IMR-90 (cell line): ENCODE measurements at regions not wholly inside any gene's neighbourhood (a gene's known extent, or its start where the extent isn't known, plus 50 kb on each side); places are given as distances from the start of the nearest gene placed in this dataset.
A peak's percentile ranks its signal among the peaks of the same experiment; 100 is the strongest.

Experiments
- ATAC-seq: fragments of 200-7000 bp; cut with Tn5 transposase; 2 replicates; pipeline ENCODE4 v1.9.1; 2020; ENCODE audit warnings: low read depth, mild to moderate bottlenecking, moderate library complexity
- BruUV-seq: library from RNA; stranded (reverse); fragments of 400-500 nt; replicated peaks from 2 replicates; lab custom pipeline; 2021; lab: Mats Ljungman, UMichigan
- CTCF ChIA-PET: fragments of 300-600 bp; formaldehyde crosslinking; extraction: SDS; loops from one replicate; lab custom pipeline; 2021; ENCODE audit warnings: antibody characterized with exemption; lab: Yijun Ruan, JAX
- POLR2A ChIA-PET: fragments of 300-600 bp; sonication (Branson Sonifier 250); formaldehyde crosslinking; loops from one replicate; lab custom pipeline; 2022; ENCODE audit warnings: antibody characterized with exemption; ENCODE audit not compliant: unreplicated experiment; lab: Charles Lee
- DNase-seq: peaks from one replicate; pipeline ENCODE4 v3.0.0; 2013
- H2AFZ ChIP-seq: replicated peaks from 2 replicates; pipeline ENCODE3; 2013; ENCODE audit warnings: low read length, mild to moderate bottlenecking; ENCODE audit not compliant: poor library complexity
- H2AK5ac ChIP-seq: 2 replicates; pipeline ENCODE4 v1.6.1; 2013; ENCODE audit warnings: low read depth, low read length, inconsistent platforms
- H2AK9ac ChIP-seq: replicated peaks from 2 replicates; pipeline ENCODE3; 2013; ENCODE audit warnings: mild to moderate bottlenecking, low read depth, low read length, moderate library complexity; ENCODE audit not compliant: poor library complexity
- H2BK120ac ChIP-seq: 2 replicates; pipeline ENCODE4 v1.6.1; 2013; ENCODE audit warnings: low read depth, low read length, inconsistent platforms
- H2BK15ac ChIP-seq: 3 replicates; pipeline ENCODE4 v1.6.1; 2013; ENCODE audit warnings: low read depth, low read length, inconsistent platforms
- H2BK20ac ChIP-seq: 2 replicates; pipeline ENCODE4 v1.6.1; 2013; ENCODE audit warnings: low read depth, mild to moderate bottlenecking, inconsistent platforms, low read length, moderate library complexity
- H2BK5ac ChIP-seq: 2 replicates; pipeline ENCODE4 v1.6.1; 2013; ENCODE audit warnings: mild to moderate bottlenecking, low read depth, low read length, inconsistent platforms; ENCODE audit not compliant: poor library complexity, severe bottlenecking
- H3K14ac ChIP-seq: replicated peaks from 2 replicates; pipeline ENCODE4 v1.6.1; 2013; ENCODE audit warnings: low read depth, low read length, inconsistent platforms
- H3K18ac ChIP-seq: 2 replicates; pipeline ENCODE4 v1.6.1; 2013; ENCODE audit warnings: low read depth, low read length, control low read depth
- H3K23ac ChIP-seq: 2 replicates; pipeline ENCODE4 v1.6.1; 2013; ENCODE audit warnings: low read depth, low read length, inconsistent platforms
- H3K27ac ChIP-seq: 2 replicates; pipeline ENCODE4 v1.5.1; 2013; ENCODE audit warnings: mild to moderate bottlenecking, control low read depth, low read length; ENCODE audit not compliant: insufficient read depth
- H3K27me3 ChIP-seq: 2 replicates; pipeline ENCODE4 v1.6.1; 2013; ENCODE audit warnings: low read length; ENCODE audit not compliant: control insufficient read depth, insufficient read depth
- H3K36me3 ChIP-seq: 2 replicates; pipeline ENCODE4 v1.6.1; 2013; ENCODE audit warnings: low read length, mixed read lengths; ENCODE audit not compliant: control insufficient read depth, insufficient read depth
- H3K4ac ChIP-seq: 2 replicates; pipeline ENCODE4 v1.6.1; 2013; ENCODE audit warnings: low read depth, low read length, inconsistent platforms
- H3K4me1 ChIP-seq: 2 replicates; pipeline ENCODE4 v1.6.1; 2013; ENCODE audit warnings: low read length, mixed read lengths; ENCODE audit not compliant: control insufficient read depth, insufficient read depth
- H3K4me2 ChIP-seq: 2 replicates; pipeline ENCODE4 v1.6.1; 2013; ENCODE audit warnings: low read depth, mild to moderate bottlenecking, control low read depth, low read length, moderate library complexity
- H3K4me3 ChIP-seq: 2 replicates; pipeline ENCODE4 v1.5.1; 2013; ENCODE audit warnings: low read depth, mild to moderate bottlenecking, control low read depth, low read length, moderate library complexity; ENCODE audit not compliant: insufficient read depth
- H3K56ac ChIP-seq: 2 replicates; pipeline ENCODE4 v1.6.1; 2013; ENCODE audit warnings: low read length, inconsistent platforms; ENCODE audit not compliant: insufficient read depth; ENCODE audit errors: extremely low read depth
- H3K79me1 ChIP-seq, 2 experiments: 2 replicates each; pipeline ENCODE4 v1.6.1; 2013; ENCODE audit warnings: low read length in 2 of 2, inconsistent platforms in 1 of 2, low read depth in 1 of 2
- H3K9ac ChIP-seq: 2 replicates; pipeline ENCODE4 v1.6.1; 2013; ENCODE audit warnings: low read depth, low read length, control low read depth
- H3K9me1 ChIP-seq: 2 replicates; pipeline ENCODE4 v1.6.1; 2013; ENCODE audit warnings: low read length, inconsistent platforms; ENCODE audit not compliant: insufficient read depth
- H3K9me3 ChIP-seq: 2 replicates; pipeline ENCODE4 v1.6.1; 2013; ENCODE audit warnings: low read length; ENCODE audit not compliant: control insufficient read depth, insufficient read depth
- H4K20me1 ChIP-seq: 2 replicates; pipeline ENCODE4 v1.6.1; 2013; ENCODE audit warnings: low read length, inconsistent platforms; ENCODE audit not compliant: insufficient read depth
- H4K5ac ChIP-seq: 2 replicates; pipeline ENCODE4 v1.6.1; 2013; ENCODE audit warnings: mild to moderate bottlenecking, low read depth, low read length, control low read depth
- H4K8ac ChIP-seq, 2 experiments: 2 replicates each; pipeline ENCODE4 v1.6.1; 2013; ENCODE audit warnings: low read depth in 2 of 2, low read length in 2 of 2, control low read depth in 1 of 2, inconsistent platforms in 1 of 2
- H4K91ac ChIP-seq: 2 replicates; pipeline ENCODE4 v1.6.1; 2013; ENCODE audit warnings: low read depth, low read length, inconsistent platforms; ENCODE audit not compliant: insufficient read depth
- BHLHE40 ChIP-seq: fragments of 150-350 bp; IDR thresholded peaks from 2 replicates; pipeline ENCODE4 v1.6.1; 2016; ENCODE audit warnings: mild to moderate bottlenecking, low read depth, low read length
- CEBPB ChIP-seq: IDR thresholded peaks from 2 replicates; pipeline ENCODE4 v1.6.1; 2012; ENCODE audit warnings: low read depth, low read length, improper control_type of control experiment
- CHD1 ChIP-seq: IDR thresholded peaks from 2 replicates; pipeline ENCODE4 v1.6.1; 2012; ENCODE audit warnings: low read depth, low read length, improper control_type of control experiment
- CTCF ChIP-seq: conservative IDR thresholded peaks from 2 replicates; pipeline ENCODE4 v1.5.1; 2012; ENCODE audit warnings: mild to moderate bottlenecking, low read depth, low read length, improper control_type of control experiment
- FOS ChIP-seq: fragments of 150-350 bp; IDR thresholded peaks from 2 replicates; pipeline ENCODE4 v1.6.1; 2016; ENCODE audit warnings: low read depth, low read length
- MXI1 ChIP-seq: IDR thresholded peaks from 2 replicates; pipeline ENCODE4 v1.6.1; 2012; ENCODE audit warnings: low read depth, mild to moderate bottlenecking, low read length, moderate library complexity, borderline replicate concordance
- NFE2L2 ChIP-seq: fragments of 150-350 bp; IDR thresholded peaks from 2 replicates; pipeline ENCODE4 v1.6.1; 2016; ENCODE audit warnings: low read depth, mild to moderate bottlenecking, low read length
- RCOR1 ChIP-seq: IDR thresholded peaks from 2 replicates; pipeline ENCODE4 v1.6.1; 2012; ENCODE audit warnings: mild to moderate bottlenecking, low read length, improper control_type of control experiment; ENCODE audit not compliant: insufficient replicate concordance
- RFX5 ChIP-seq: IDR thresholded peaks from 2 replicates; pipeline ENCODE4 v1.8.0; 2012; ENCODE audit warnings: low read depth, mild to moderate bottlenecking, low read length, moderate library complexity
- WGBS, 2 experiments: methylation state at CpG; one replicate each; pipeline versions ENCODE4 v1.1.5 to v1.1.7; 2013; ENCODE audit warnings: missing lambda C conversion rate in 2 of 2; ENCODE audit not compliant: insufficient read length in 1 of 2; ENCODE audit errors: extremely low coverage in 2 of 2; 5-methylcytosine and 5-hydroxymethylcytosine counted together
- dilution Hi-C: fragments of 300-500 bp; cut with HindIII; formaldehyde crosslinking; loops from one replicate; pipeline ENCODE4 v1.14.3; 2018; ENCODE audit warnings: low sequenced_read_pairs; ENCODE audit not compliant: unreplicated experiment
- in situ Hi-C: fragments of 300-500 bp; cut with MboI; formaldehyde crosslinking; loops from 3 replicates; pipeline ENCODE4 v1.14.3; 2019; ENCODE audit warnings: low sequenced_read_pairs, inconsistent platforms, mixed read lengths
- intact Hi-C: fragments of 100-400 bp; cut with micrococcal nuclease; formaldehyde crosslinking; loops from 2 replicates; pipeline ENCODE4 v1.10.0; 2022

GRCh38 chr10:29702273-29703164 lies 67.7 kb upstream of the SVIL start:
- Histone ChIP-seq H3K27me3 (no peaks in the 10 kb centered on the region), H3K56ac (no peak overlapping the region), H4K91ac (no peak overlapping the region), H2AK5ac (no peak overlapping the region), H2BK120ac (no peak overlapping the region), H2BK20ac (no peak overlapping the region), H4K5ac (no peak overlapping the region), H3K23ac (peak overlapping the region; percentile 21; the same call in 1 of the 2 replicates), H3K27ac (no peak overlapping the region), H3K18ac (no peak overlapping the region), H4K8ac (peak overlapping the region; percentile 7 to 28; a peak in 1 of 4 replicates), H3K14ac (peak overlapping the region; percentile 15; the same call in 1 of the 2 replicates), H2BK5ac (no peak overlapping the region), H3K9me1 (peaks cover 13% of the 10 kb centered on the region), H2BK15ac (no peak overlapping the region), H3K4me1 (peaks cover 7% of the 10 kb centered on the region; the same call in 1 of the 2 replicates), H4K20me1 (peaks cover 33% of the 10 kb centered on the region), H3K36me3 (0 out of 2 replicates have a peak, but pooled peaks cover 2% of the 10 kb centered on the region), H3K4me3 (no peak overlapping the region), H3K9me3 (no peaks in the 10 kb centered on the region), H3K9ac (no peak overlapping the region), H3K4ac (no peak overlapping the region), H2AFZ (no peak overlapping the region), H3K79me1 (peaks cover 20 to 47% of the 10 kb centered on the region in 2 experiments), H3K4me2 (peak overlapping the region; percentile 44), H2AK9ac (no peak overlapping the region)
- ATAC-seq = peak; percentile 32
- dilution Hi-C loops (no loop called here), in situ Hi-C loops (no loop called here), intact Hi-C loops (no loop called here)
- CTCF ChIA-PET = no interaction called here
- peak; percentile 23 for DNase-seq
- TF ChIP-seq NFE2L2 (no peak), RCOR1 (no peak), BHLHE40 (no peak), FOS (no peak), MXI1 (no peak), CHD1 (no peak), CEBPB (no peak), RFX5 (no peak), CTCF (no peak)
- POLR2A ChIA-PET = no interaction called here
- BruUV-seq = no TSS peak
- 43% methylated on average over 1 of the region's 10 CpGs; no CpG with 5 or more reads in 1 of the 2 experiments for WGBS, 2 experiments
